Endothelial cell (in vitro differentiated cells): ENCODE measurements at regions not wholly inside any gene's neighbourhood (a gene's known extent, or its start where the extent isn't known, plus 50 kb on each side); places are given as distances from the start of the nearest gene placed in this dataset.

Source experiments
- DNase-seq: peaks from one replicate; pipeline ENCODE4 v3.0.0; 2021; ENCODE audit warnings: low spot score
- H3K27ac Mint-ChIP-seq: one replicate; pipeline ENCODE4 v1.8.0; 2021; ENCODE audit warnings: mixed read lengths, inconsistent platforms; ENCODE audit not compliant: unreplicated experiment
- H3K27me3 Mint-ChIP-seq: one replicate; pipeline ENCODE4 v1.8.0; 2021; ENCODE audit warnings: mild to moderate bottlenecking, moderate library complexity, mixed read lengths, inconsistent platforms; ENCODE audit not compliant: unreplicated experiment
- H3K36me3 Mint-ChIP-seq: one replicate; pipeline ENCODE4 v1.8.0; 2021; ENCODE audit warnings: mild to moderate bottlenecking, low read depth, mixed read lengths, inconsistent platforms; ENCODE audit not compliant: unreplicated experiment
- H3K4me1 Mint-ChIP-seq: one replicate; pipeline ENCODE4 v1.8.0; 2021; ENCODE audit warnings: mild to moderate bottlenecking, mixed read lengths, inconsistent platforms; ENCODE audit not compliant: unreplicated experiment
- H3K4me3 Mint-ChIP-seq: one replicate; pipeline ENCODE4 v1.8.0; 2021; ENCODE audit warnings: mild to moderate bottlenecking, mixed read lengths, inconsistent platforms; ENCODE audit not compliant: unreplicated experiment
- H3K9me3 Mint-ChIP-seq: one replicate; pipeline ENCODE4 v1.8.0; 2021; ENCODE audit warnings: mixed read lengths, inconsistent platforms; ENCODE audit not compliant: unreplicated experiment
- TF ChIP-seq, protein P1 (sequence below): fragments of 200-600 bp; sonication (generic); IDR thresholded peaks from one replicate; pipeline ENCODE4 v1.5.0; 2021; ENCODE audit warnings: antibody characterized with exemption; ENCODE audit not compliant: unreplicated experiment

DNA sequence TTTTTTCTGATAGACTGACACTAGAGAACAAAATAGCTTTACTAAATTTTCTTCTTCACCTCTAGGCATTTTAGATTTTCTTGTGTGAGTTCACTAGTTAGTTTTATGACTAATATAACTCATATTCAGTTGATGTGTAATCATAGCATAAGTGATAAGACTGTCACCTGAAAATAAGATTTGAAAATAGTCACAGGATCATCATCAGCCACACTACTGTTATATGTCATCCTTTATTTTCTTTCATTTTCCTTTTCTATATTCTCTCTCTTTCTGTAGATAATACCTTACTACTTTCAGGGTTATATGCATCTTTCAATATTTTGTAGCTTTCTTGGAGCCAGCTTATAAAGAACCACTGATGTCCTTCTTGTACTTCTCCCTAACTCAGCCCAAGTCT lies 292.6 kb downstream of the TDRD3 start:
- peaks cover 9% of the 10 kb centered on the region for H3K4me1 Mint-ChIP-seq
- H3K9me3 Mint-ChIP-seq: no peaks in the 10 kb centered on the region

DNA sequence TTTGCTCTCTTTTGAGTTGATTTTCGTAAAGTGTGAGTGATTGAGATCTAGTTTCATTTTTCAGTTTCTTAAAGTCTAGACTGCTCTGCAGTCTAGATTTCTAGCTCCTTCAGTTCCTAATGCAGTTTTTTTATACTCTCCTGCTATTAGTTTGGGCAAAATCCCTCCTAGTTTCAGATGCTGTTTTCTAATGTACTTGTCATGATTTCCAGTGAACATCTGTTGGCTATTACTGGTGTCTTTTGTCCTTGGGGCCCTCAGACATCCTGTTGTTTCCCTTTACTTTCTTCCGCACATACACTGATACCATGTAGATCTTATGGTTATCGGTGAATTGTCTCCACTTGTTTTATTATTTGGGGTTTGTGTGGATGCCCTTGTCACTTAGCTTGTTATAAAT lies 292.1 kb downstream of the TDRD3 start:
- no peaks in the 10 kb centered on the region for H3K9me3 Mint-ChIP-seq
- H3K4me3 Mint-ChIP-seq: no peak overlapping the region
- TF ChIP-seq, protein P1, sequence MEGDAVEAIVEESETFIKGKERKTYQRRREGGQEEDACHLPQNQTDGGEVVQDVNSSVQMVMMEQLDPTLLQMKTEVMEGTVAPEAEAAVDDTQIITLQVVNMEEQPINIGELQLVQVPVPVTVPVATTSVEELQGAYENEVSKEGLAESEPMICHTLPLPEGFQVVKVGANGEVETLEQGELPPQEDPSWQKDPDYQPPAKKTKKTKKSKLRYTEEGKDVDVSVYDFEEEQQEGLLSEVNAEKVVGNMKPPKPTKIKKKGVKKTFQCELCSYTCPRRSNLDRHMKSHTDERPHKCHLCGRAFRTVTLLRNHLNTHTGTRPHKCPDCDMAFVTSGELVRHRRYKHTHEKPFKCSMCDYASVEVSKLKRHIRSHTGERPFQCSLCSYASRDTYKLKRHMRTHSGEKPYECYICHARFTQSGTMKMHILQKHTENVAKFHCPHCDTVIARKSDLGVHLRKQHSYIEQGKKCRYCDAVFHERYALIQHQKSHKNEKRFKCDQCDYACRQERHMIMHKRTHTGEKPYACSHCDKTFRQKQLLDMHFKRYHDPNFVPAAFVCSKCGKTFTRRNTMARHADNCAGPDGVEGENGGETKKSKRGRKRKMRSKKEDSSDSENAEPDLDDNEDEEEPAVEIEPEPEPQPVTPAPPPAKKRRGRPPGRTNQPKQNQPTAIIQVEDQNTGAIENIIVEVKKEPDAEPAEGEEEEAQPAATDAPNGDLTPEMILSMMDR: no peak
- H3K27me3 Mint-ChIP-seq: no peaks in the 10 kb centered on the region
- H3K27ac Mint-ChIP-seq: peak overlapping the region; percentile 85
- peaks cover 9% of the 10 kb centered on the region for H3K4me1 Mint-ChIP-seq
- no peaks in the 10 kb centered on the region for H3K36me3 Mint-ChIP-seq
- no peak for DNase-seq

More for the DNA sequence above, 292.6 kb downstream of the TDRD3 start:
- Mint-ChIP-seq H3K36me3 (no peaks in the 10 kb centered on the region), H3K27ac (peak overlapping the region; percentile 16), H3K27me3 (no peaks in the 10 kb centered on the region), H3K4me3 (no peak overlapping the region)
- DNase-seq: no peak
- TF ChIP-seq, protein P1: no peak

DNA sequence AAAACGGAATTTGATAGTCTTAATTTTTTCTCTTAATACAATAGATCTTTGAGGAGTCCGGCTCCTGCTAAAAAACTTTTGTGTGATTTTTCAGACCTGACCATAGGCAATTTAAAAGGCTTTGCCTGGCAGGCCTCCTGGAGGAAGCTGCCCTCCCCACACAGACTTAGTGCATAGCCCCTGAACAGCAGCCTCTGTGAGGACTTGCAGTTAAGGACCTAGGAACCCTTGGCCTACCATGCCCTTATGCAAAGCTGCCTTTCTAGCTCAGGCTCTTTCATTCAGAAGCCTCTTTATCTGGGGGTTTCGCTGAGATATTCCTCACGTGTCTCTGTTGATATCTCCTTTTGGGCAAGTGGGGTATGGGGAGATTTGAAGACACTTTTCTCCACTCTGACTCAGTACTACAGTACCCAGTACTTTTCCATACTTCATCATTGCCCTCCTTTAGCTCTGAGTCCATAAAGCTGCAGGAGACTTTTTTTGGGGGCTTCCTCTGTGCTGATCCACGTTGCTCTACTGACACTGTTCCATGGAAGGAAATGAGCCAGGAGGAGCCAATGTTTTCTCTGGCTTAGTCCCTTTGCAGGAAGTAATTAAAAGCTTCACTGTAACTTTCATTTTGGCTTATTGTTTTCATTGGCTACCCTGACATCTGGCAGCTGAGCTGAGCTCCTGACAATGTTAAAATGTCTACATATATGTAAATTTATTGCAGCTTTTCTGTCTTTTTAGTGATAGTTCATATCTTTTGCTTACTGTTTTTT lies 283.1 kb downstream of the TDRD3 start:
- H3K4me3 Mint-ChIP-seq: no peak overlapping the region
- H3K27ac Mint-ChIP-seq: no peak overlapping the region
- no peaks in the 10 kb centered on the region for H3K36me3 Mint-ChIP-seq
- H3K4me1 Mint-ChIP-seq: no peaks in the 10 kb centered on the region
- no peaks in the 10 kb centered on the region for H3K9me3 Mint-ChIP-seq
- H3K27me3 Mint-ChIP-seq: no peaks in the 10 kb centered on the region
- TF ChIP-seq, protein P1: no peak
- DNase-seq: no peak

DNA sequence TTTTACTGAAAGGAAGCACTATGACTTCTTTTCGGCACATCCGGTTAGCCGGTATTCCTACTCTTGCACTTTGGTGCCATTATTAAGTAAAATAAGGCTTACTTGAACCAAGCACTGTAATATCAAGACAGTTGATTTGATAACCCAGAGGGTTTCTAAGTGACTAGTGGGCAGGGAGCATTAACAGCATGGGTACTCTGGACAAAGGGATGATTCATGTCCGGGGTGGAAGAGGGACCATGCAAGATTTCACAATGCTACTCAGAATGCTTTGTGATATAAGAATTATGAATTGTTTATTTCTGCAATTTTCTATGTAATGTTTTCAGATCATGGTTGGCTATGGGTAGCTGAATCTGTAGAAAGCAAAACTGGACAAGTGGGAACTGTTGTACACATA lies 282.1 kb downstream of the TDRD3 start:
- Mint-ChIP-seq H3K27me3 (no peaks in the 10 kb centered on the region), H3K4me3 (no peak overlapping the region), H3K36me3 (no peaks in the 10 kb centered on the region), H3K27ac (no peak overlapping the region), H3K4me1 (no peaks in the 10 kb centered on the region), H3K9me3 (no peaks in the 10 kb centered on the region)
- DNase-seq: no peak
- TF ChIP-seq, protein P1: no peak

DNA sequence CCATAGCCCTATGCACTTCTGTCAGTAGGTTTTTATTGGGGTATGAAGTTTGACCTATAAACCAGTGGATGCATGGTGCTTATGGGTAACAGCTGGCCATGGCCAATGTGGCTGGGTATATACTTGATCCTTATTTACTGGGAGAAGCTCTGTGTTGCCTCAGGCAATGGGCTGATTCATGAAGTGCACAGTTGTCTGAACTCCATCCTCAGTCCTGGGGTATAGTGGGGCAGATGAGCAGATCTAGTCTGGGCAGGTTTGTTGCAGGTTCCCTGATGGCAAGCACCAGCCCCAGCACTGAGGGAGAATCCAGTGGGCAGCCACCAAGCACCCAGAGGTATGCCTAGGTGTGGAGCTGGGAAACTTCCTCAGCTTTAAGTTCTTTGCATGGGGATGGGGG lies 274.4 kb downstream of the TDRD3 start:
- no peak for DNase-seq
- H3K4me1 Mint-ChIP-seq: no peaks in the 10 kb centered on the region
- no peaks in the 10 kb centered on the region for H3K9me3 Mint-ChIP-seq
- H3K36me3 Mint-ChIP-seq: no peaks in the 10 kb centered on the region
- TF ChIP-seq, protein P1: no peak
- H3K27ac Mint-ChIP-seq: no peak overlapping the region
- no peak overlapping the region for H3K4me3 Mint-ChIP-seq
- peaks cover 2% of the 10 kb centered on the region for H3K27me3 Mint-ChIP-seq
